GM21528 (cell line): ENCODE measurements at regions not wholly inside any gene's neighbourhood (a gene's known extent, or its start where the extent isn't known, plus 50 kb on each side); places are given as distances from the start of the nearest gene placed in this dataset.

Experiments
- ATAC-seq: cut with Tn5 transposase; IDR thresholded peaks from one replicate; pipeline ENCODE4 v1.9.1; 2021; ENCODE audit warnings: mild to moderate bottlenecking, moderate library complexity; ENCODE audit not compliant: unreplicated experiment, low FRiP score

GRCh38 chr6:21802175-21802822, 208.7 kb downstream of the SOX4 start:
- no peak for ATAC-seq

GRCh38 chr6:21804941-21805610, 211.5 kb downstream of the SOX4 start:
- ATAC-seq: no peak

- no peak for ATAC-seq
Observed at GRCh38 chr6:21807299-21808044, 213.9 kb downstream of the SOX4 start.

- ATAC-seq: no peak
Observed at GRCh38 chr6:21808045-21808470, 214.5 kb downstream of the SOX4 start.

- no peak for ATAC-seq
Observed at GRCh38 chr6:21808551-21809242, 215.1 kb downstream of the SOX4 start.

GRCh38 chr6:21811484-21811883, 217.9 kb downstream of the SOX4 start:
- no peak for ATAC-seq

DNA sequence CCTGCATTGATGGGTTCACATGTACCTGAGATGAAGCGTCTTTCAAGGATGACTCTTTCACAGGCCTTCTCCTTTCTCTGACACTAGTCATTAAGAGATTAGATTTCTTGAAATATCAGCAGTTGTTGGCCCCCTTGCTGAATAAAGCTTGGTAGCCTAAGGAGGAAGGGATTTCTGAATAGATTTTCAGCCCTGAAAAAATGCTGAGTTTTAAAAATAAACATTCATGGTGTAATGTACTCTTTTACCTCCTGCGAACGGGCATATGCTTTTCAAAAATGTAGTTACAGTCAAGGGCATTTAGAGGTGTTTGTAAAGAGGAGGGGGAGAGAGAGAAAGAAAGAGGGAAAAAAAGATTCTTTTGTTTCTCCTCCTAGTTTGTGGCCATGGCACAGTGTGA, 222.7 kb downstream of the SOX4 start:
- ATAC-seq: no peak

- ATAC-seq: no peak
Observed at GRCh38 chr6:21820442-21820841, 226.9 kb downstream of the SOX4 start.

GRCh38 chr6:21823371-21823770, 229.8 kb downstream of the SOX4 start:
- ATAC-seq: no peak

DNA sequence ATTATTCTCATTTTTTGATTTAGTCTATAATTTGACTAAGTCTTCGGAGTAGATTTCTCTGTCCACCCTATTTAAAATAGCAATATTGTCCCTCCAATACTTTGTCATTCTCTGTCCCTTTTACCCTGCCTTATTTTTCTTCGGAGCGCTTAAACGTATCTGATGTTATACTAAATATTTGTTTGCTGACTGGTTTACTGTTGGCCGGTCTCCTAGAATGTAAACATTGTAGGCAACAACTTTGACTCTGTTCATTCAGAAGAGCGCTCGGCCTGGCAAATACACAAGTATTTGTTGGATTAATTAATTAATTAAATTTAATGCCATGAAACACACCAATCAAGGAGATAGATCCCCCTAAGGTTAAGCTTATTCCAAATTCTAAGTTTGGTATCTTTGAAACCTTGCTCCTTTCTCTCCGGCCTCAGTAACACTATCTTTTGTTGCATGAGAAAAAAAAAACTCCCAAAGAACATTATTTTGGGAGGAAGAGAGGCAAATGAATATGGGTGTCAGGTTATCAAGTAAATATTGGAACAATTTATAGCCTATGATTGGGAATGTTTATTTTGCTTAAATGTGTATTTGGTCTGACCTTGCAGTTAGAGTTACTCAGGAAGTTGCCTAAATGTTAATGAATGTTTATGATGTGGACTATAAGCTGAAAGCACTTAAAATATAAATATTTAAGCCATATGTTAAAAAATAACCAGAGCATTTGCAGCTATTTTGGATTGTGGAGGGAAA, 231.1 kb downstream of the SOX4 start:
- no peak for ATAC-seq

DNA sequence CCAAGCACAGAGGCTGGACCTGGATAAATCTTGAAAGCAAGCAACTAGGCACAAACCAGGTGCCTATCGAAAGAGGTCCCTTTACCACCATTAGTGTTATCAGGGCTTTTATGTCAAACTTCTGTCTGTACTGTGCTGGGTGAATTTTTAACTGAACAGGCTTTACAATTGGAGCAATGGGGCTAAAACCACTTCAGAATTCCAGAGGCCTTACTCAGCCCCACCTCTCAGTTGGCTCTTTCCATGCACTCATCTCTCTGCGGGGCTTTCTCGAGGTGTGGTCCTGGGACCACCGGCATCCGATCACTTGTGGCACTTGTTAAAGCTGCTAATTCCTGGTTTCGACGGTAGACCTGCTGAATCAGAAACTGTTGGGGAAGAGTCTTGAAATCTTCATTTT, 232.5 kb downstream of the SOX4 start:
- no peak for ATAC-seq

- no peak for ATAC-seq
Observed at GRCh38 chr6:21826904-21827303, 233.4 kb downstream of the SOX4 start.

DNA sequence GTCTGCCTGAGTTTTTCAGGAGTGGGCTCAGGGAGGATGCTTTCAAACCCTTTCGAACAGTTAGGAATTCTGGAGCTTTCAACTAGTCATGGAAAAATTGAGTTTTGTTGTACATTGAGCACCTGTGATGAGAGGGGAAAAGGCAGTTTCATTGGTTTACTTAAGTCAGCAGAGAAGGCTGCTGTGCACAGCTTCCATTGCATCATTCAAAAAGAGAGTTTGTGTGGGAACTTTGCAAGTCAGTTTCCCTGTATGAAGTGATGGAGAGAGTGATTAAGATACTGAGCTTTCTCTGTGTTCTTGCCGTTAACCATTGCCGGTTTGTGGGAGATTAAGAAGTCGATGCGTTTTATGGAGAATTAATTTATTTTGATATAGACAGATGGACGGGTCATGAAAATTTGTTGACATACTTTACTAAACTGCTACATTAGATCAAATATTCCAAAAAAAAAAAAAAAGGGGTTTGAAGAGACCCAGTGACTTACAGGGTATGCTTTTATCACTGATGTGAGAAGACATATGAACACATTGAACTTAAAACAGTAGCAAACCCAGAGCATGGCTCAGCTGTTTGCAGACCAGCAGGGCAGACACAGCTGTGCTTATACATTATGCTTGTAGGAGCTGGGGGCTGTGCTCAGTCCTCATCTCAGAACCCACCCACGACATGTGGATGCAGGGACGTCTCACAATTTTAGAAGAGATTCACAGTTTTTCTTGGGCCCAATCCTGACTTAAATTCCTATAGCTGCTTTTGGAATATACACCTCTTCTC, 234.1 kb downstream of the SOX4 start:
- ATAC-seq: no peak

DNA sequence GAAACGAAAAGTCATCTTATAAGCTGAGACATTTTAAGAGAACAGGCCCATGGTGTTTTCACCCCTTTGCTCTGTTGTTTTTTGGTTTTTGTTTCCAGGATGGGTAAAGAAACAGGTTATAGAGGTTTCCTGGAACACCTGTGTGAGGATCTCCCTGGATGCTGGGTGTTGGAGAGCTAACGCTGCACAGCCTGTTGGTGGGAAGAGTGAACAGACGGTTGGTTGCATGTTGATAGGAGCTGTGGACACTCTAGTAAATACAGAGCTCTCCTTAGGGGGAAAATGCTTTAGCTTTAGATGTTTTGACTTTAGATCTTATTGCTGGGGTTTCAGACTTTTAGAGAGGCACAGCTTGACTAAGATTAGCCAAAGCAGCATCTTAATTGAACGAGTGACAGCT, 235.2 kb downstream of the SOX4 start:
- no peak for ATAC-seq

DNA sequence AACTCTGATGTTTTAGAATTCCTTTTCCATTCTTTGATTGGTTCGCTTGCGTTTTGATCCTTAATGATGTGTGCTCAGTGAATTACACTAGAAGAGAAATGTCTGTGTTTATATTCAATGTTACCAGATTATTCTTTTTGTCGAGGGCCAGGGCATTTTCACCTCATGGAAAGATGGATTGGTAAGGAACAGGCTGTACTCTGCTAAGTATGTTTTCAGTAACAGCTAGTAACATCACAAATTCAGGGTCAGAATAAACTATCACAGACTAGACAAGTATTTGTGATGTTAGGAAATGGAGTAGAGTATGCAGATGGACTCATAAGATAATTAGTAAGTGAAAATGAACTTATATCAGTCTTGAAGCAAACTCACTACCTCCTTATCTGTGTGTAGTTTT, 235.6 kb downstream of the SOX4 start:
- no peak for ATAC-seq

GRCh38 chr6:21831521-21832291, 238.2 kb downstream of the SOX4 start:
- no peak for ATAC-seq

- no peak for ATAC-seq
Observed at GRCh38 chr6:21836277-21836676, 242.7 kb downstream of the SOX4 start.

DNA sequence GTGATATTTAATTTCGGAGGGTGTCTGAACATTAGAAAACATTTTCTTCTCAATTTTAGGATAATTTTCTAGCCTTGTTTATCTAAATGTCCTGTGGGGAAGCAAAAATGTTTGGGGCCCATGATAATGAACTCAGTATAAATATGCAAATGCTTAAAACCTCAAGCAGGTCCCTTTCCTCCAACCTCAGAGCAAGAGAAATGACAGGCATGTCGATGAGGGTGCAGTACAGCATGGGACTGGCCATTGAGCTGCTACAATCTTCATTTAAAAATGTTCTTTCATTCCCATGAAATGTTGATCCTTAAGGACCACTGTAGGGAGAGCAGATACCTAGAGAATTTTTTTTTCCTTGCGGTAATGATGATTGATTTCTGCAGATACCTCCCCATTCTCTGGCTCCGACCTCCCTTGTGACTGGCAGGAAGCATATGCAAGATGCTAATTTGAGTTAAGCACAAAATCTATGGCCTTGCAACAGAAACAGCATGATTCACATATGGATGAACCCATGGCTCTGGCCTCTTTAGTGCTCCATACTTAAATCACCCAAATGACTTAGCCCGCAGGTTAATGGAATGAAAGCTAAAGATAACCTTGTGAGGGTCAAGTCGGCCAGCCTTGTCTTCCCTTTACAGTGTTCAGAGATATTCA, 243.3 kb downstream of the SOX4 start:
- ATAC-seq: no peak
